ENCODE measurements at regions not wholly inside any gene's neighbourhood (a gene's known extent, or its start where the extent isn't known, plus 50 kb on each side); places are given as distances from the start of the nearest gene placed in this dataset.

- TF ChIP-seq CTCF (IDR thresholded peaks at IDR 0.05): no peak
- no peaks in the 10 kb centered on the region for H3K4me1 Mint-ChIP-seq (ENCODE audit: unreplicated experiment)
- no peak overlapping the region for H3K27ac Mint-ChIP-seq (ENCODE audit: unreplicated experiment)
- no peak overlapping the region for H3K4me3 Mint-ChIP-seq (ENCODE audit: unreplicated experiment)
- peaks cover 17% of the 10 kb centered on the region for H3K27me3 Mint-ChIP-seq (ENCODE audit: unreplicated experiment)
- H3K36me3 Mint-ChIP-seq (ENCODE audit: unreplicated experiment): no peaks in the 10 kb centered on the region
- peaks cover 20% of the 10 kb centered on the region for H3K9me3 Mint-ChIP-seq (ENCODE audit: unreplicated experiment)
- DNase-seq (ENCODE audit: extremely low spot score, unreplicated experiment): no peak
These were observed 896.2 kb downstream of the CDH11 start for GRCh38 chr16:64225696-64226095.

- Mint-ChIP-seq H3K4me3 (ENCODE audit: unreplicated experiment) (no peak overlapping the region), H3K27ac (ENCODE audit: unreplicated experiment) (no peak overlapping the region), H3K9me3 (ENCODE audit: unreplicated experiment) (peaks cover 13% of the 10 kb centered on the region), H3K4me1 (ENCODE audit: unreplicated experiment) (no peaks in the 10 kb centered on the region), H3K27me3 (ENCODE audit: unreplicated experiment) (peaks cover 17% of the 10 kb centered on the region), H3K36me3 (ENCODE audit: unreplicated experiment) (no peaks in the 10 kb centered on the region)
- TF ChIP-seq CTCF (IDR thresholded peaks at IDR 0.05): no peak
- no peak for DNase-seq (ENCODE audit: extremely low spot score, unreplicated experiment)
These were observed 896.8 kb downstream of the CDH11 start for GRCh38 chr16:64225036-64225435.

GRCh38 chr16:64217789-64218535 lies 903.9 kb downstream of the CDH11 start:
- Mint-ChIP-seq H3K4me1 (ENCODE audit: unreplicated experiment) (no peaks in the 10 kb centered on the region), H3K27ac (ENCODE audit: unreplicated experiment) (no peak overlapping the region), H3K4me3 (ENCODE audit: unreplicated experiment) (no peak overlapping the region), H3K9me3 (ENCODE audit: unreplicated experiment) (no peaks in the 10 kb centered on the region), H3K27me3 (ENCODE audit: unreplicated experiment) (peaks cover 20% of the 10 kb centered on the region), H3K36me3 (ENCODE audit: unreplicated experiment) (no peaks in the 10 kb centered on the region)
- no peak for TF ChIP-seq CTCF (IDR thresholded peaks at IDR 0.05)
- DNase-seq (ENCODE audit: extremely low spot score, unreplicated experiment): no peak

GRCh38 chr16:64215730-64216129 lies 906.1 kb downstream of the CDH11 start:
- H3K27me3 Mint-ChIP-seq (ENCODE audit: unreplicated experiment): peaks cover 10% of the 10 kb centered on the region
- H3K36me3 Mint-ChIP-seq (ENCODE audit: unreplicated experiment): no peaks in the 10 kb centered on the region
- no peak overlapping the region for H3K4me3 Mint-ChIP-seq (ENCODE audit: unreplicated experiment)
- no peak overlapping the region for H3K27ac Mint-ChIP-seq (ENCODE audit: unreplicated experiment)
- H3K4me1 Mint-ChIP-seq (ENCODE audit: unreplicated experiment): peaks cover 2% of the 10 kb centered on the region
- no peaks in the 10 kb centered on the region for H3K9me3 Mint-ChIP-seq (ENCODE audit: unreplicated experiment)
- no peak for DNase-seq (ENCODE audit: extremely low spot score, unreplicated experiment)
- TF ChIP-seq CTCF (IDR thresholded peaks at IDR 0.05): no peak

GRCh38 chr16:64211331-64211730 lies 910.5 kb downstream of the CDH11 start:
- H3K36me3 Mint-ChIP-seq (ENCODE audit: unreplicated experiment): no peaks in the 10 kb centered on the region
- no peak for DNase-seq (ENCODE audit: extremely low spot score, unreplicated experiment)
- no peak overlapping the region for H3K27ac Mint-ChIP-seq (ENCODE audit: unreplicated experiment)
- TF ChIP-seq CTCF (IDR thresholded peaks at IDR 0.05): no peak
- peaks cover 9% of the 10 kb centered on the region for H3K27me3 Mint-ChIP-seq (ENCODE audit: unreplicated experiment)
- H3K4me1 Mint-ChIP-seq (ENCODE audit: unreplicated experiment): peaks cover 2% of the 10 kb centered on the region
- H3K9me3 Mint-ChIP-seq (ENCODE audit: unreplicated experiment): no peaks in the 10 kb centered on the region
- H3K4me3 Mint-ChIP-seq (ENCODE audit: unreplicated experiment): no peak overlapping the region
